Spleen (tissue), 7 donors: ENCODE measurements at regions not wholly inside any gene's neighbourhood (a gene's known extent, or its start where the extent isn't known, plus 50 kb on each side); places are given as distances from the start of the nearest gene placed in this dataset.

Experiments
- CTCF ChIP-seq, 11 experiments: fragments of 200-600 bp in 7 of 11; fragments of 450-650 bp in 4 of 11; sonication (generic) in 4 of 11; IDR thresholded peaks in 8 of 11; conservative IDR thresholded peaks in 3 of 11; 1 replicate in 7 of 11; 2 replicates in 4 of 11; pipeline versions ENCODE4 v1.4.0 to v1.8.0; 2016 to 2021; ENCODE audit warnings: antibody characterized with exemption in 11 of 11, inconsistent platforms in 4 of 11, mild to moderate bottlenecking in 1 of 11
- POLR2A ChIP-seq, 3 donors: fragments of 450-650 bp; IDR thresholded peaks; one replicate each; pipeline ENCODE4 v1.5.1; 2017; ENCODE audit warnings: antibody characterized with exemption in 3 of 3, mild to moderate bottlenecking in 1 of 3
- donor health status: DM: no; HTN: no; CAD: no; lungs with moderate emphysema.
- donor health status: DM: no; HTN: no; CAD: no.
- donor health status: DM: no; HTN: no; CAD: no.

GRCh38 chr1:208775841-208776240, 531.7 kb upstream of the PLXNA2 start:
- no peak for TF ChIP-seq CTCF (IDR thresholded peaks at IDR 0.05 in 8 of 11, conservative IDR thresholded peaks at IDR 0.05 in 3 of 11)
- no peak for TF ChIP-seq POLR2A (IDR thresholded peaks at IDR 0.05)
